Chondrocyte (in vitro differentiated cells): ENCODE measurements at regions not wholly inside any gene's neighbourhood (a gene's known extent, or its start where the extent isn't known, plus 50 kb on each side); places are given as distances from the start of the nearest gene placed in this dataset.

ENCODE experiments used
- DNase-seq: peaks from one replicate; pipeline ENCODE4 v3.0.0; 2021; ENCODE audit warnings: mixed read lengths, low spot score
- H3K27ac Mint-ChIP-seq: one replicate; pipeline ENCODE4 v1.8.0; 2021; ENCODE audit warnings: mild to moderate bottlenecking, moderate library complexity, mixed read lengths; ENCODE audit not compliant: unreplicated experiment
- H3K27me3 Mint-ChIP-seq: 2 replicates; pipeline ENCODE4 v1.8.0; 2021; ENCODE audit warnings: low read depth, mixed read lengths
- H3K36me3 Mint-ChIP-seq: 2 replicates; pipeline ENCODE4 v1.8.0; 2021; ENCODE audit warnings: low read depth, mixed read lengths
- H3K4me1 Mint-ChIP-seq: 2 replicates; pipeline ENCODE4 v1.8.0; 2021; ENCODE audit warnings: low read depth, mild to moderate bottlenecking, mixed read lengths
- H3K4me3 Mint-ChIP-seq: one replicate; pipeline ENCODE4 v1.8.0; 2021; ENCODE audit warnings: mild to moderate bottlenecking, moderate library complexity, mixed read lengths; ENCODE audit not compliant: unreplicated experiment
- H3K9me3 Mint-ChIP-seq: 2 replicates; pipeline ENCODE4 v1.8.0; 2021; ENCODE audit warnings: low read depth, mixed read lengths
- TF ChIP-seq, protein P1 (sequence below): fragments of 200-600 bp; sonication (generic); IDR thresholded peaks from 2 replicates; pipeline ENCODE4 v1.5.0; 2021; ENCODE audit warnings: antibody characterized with exemption, mild to moderate bottlenecking, moderate library complexity

DNA sequence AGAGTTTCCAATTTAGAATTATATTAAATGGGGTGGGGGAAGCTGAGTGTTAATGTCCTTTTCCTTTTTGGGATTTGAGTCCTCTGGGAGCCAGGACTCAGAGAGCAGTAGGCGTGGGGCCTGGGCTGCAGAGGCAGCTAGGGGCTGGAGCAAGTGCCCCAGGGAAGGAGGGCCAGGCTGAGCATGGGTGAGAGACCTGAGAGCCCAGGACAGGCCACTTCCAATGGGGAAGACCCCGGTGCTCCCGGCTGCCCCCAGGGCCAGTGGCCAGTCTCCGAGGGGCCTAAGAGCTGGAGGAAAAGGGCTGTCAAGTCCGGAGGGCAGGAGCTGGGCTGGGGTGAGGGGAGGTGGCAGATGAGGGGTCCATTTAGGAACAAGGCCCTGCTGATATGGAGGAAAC is 371.5 kb downstream of the ZNF536 start:
- peaks cover 6% of the 10 kb centered on the region for H3K9me3 Mint-ChIP-seq
- no peaks in the 10 kb centered on the region for H3K4me1 Mint-ChIP-seq
- TF ChIP-seq, protein P1, sequence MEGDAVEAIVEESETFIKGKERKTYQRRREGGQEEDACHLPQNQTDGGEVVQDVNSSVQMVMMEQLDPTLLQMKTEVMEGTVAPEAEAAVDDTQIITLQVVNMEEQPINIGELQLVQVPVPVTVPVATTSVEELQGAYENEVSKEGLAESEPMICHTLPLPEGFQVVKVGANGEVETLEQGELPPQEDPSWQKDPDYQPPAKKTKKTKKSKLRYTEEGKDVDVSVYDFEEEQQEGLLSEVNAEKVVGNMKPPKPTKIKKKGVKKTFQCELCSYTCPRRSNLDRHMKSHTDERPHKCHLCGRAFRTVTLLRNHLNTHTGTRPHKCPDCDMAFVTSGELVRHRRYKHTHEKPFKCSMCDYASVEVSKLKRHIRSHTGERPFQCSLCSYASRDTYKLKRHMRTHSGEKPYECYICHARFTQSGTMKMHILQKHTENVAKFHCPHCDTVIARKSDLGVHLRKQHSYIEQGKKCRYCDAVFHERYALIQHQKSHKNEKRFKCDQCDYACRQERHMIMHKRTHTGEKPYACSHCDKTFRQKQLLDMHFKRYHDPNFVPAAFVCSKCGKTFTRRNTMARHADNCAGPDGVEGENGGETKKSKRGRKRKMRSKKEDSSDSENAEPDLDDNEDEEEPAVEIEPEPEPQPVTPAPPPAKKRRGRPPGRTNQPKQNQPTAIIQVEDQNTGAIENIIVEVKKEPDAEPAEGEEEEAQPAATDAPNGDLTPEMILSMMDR: no peak
- H3K36me3 Mint-ChIP-seq: no peaks in the 10 kb centered on the region
- H3K4me3 Mint-ChIP-seq: no peak overlapping the region
- H3K27me3 Mint-ChIP-seq: peaks cover 7% of the 10 kb centered on the region
- H3K27ac Mint-ChIP-seq: no peak overlapping the region
- DNase-seq: no peak

DNA sequence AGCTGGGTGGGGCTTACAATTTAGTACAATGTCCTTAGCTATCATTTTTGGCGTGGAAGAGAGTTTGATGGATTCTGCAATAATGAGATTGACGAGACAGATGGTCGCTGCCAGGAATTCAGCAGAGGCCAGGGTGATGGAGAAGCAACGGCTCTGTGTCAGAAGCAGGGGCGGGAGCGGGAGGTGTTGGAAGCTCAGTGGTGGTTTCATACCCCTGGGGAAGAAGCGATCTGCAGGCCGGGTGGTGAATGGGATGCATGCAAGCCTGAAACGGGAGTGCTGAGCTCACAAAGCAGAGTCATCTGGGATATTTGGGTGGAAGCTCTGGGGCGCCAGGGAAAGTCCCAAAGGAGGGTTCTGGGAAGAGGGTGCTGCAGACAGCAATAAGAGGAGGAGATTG is 370.8 kb downstream of the ZNF536 start:
- DNase-seq: no peak
- Mint-ChIP-seq H3K27me3 (peaks cover 7% of the 10 kb centered on the region), H3K27ac (no peak overlapping the region), H3K9me3 (peaks cover 1% of the 10 kb centered on the region), H3K4me1 (no peaks in the 10 kb centered on the region), H3K4me3 (no peak overlapping the region), H3K36me3 (no peaks in the 10 kb centered on the region)
- TF ChIP-seq, protein P1: no peak

DNA sequence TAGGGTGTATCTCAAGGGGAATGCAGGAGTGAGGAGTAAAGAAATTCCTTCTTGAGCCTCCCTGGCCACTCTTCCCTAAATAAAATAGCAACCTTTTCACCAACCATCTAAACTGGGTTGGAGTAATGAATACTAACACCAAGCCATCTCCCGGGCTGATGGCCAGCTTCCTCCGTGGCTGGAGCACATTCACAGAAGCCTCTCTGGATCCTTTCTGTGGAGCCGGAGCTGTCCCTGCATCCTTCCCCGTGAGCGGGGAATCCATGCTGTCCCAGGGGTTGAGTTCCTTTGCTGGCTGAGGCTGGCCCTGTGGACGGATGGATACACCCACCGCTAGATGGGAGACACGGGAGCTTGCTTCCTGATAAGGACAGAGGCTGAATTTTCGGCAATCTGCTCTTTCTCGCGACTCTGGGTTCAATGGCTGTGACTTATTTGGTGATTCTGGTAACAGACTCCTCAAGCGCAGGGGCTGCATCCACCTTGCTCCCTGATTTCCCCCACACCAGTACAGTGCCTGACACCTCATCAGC is 370.3 kb downstream of the ZNF536 start:
- Mint-ChIP-seq H3K27ac (no peak overlapping the region), H3K27me3 (peaks cover 7% of the 10 kb centered on the region), H3K4me1 (no peaks in the 10 kb centered on the region), H3K36me3 (no peaks in the 10 kb centered on the region), H3K4me3 (no peak overlapping the region), H3K9me3 (no peaks in the 10 kb centered on the region)
- DNase-seq: no peak
- TF ChIP-seq, protein P1: no peak

DNA sequence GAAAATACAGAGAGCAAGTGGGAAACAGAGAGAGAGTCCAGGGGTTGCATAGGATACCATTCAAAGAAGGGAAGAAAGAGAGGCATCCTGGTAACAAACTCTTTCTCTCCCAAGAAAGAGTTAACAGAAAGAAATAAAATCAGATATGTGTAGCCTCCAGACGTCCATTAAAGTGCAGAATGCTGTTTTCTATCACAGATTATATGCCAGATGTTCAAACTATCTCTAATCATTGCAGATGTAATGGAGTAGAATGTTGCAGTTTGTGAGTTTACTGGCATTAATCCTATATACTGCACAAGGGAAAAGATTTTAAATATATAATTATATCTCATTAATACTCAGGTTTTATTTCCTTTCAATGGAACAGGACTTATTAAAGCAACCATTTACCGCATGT is 369.4 kb downstream of the ZNF536 start:
- no peak for DNase-seq
- Mint-ChIP-seq H3K27ac (no peak overlapping the region), H3K36me3 (no peaks in the 10 kb centered on the region), H3K4me3 (no peak overlapping the region), H3K27me3 (peaks cover 10% of the 10 kb centered on the region), H3K9me3 (no peaks in the 10 kb centered on the region), H3K4me1 (no peaks in the 10 kb centered on the region)
- TF ChIP-seq, protein P1: no peak

DNA sequence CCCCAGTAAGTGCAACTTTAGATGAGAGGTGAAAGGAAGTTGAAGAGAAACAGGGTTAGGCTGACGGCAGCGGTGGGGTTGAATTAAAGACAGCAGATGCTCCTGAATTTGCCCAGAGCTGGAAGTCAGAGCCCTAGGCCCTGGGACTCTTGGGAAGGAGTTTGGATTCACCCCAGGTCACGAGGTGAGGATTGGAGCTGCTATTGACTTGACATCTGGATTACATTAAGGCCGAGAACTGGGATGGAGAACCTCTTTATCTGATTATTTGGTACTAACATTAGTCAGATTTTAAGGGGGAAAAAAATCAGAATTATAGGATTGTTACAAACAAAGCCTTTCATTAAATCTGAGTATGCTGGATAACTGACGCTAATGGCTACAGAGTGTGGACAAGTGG is 367.2 kb downstream of the ZNF536 start:
- peaks cover 13% of the 10 kb centered on the region for H3K27me3 Mint-ChIP-seq
- no peaks in the 10 kb centered on the region for H3K4me1 Mint-ChIP-seq
- TF ChIP-seq, protein P1: no peak
- H3K36me3 Mint-ChIP-seq: no peaks in the 10 kb centered on the region
- no peak overlapping the region for H3K27ac Mint-ChIP-seq
- no peak overlapping the region for H3K4me3 Mint-ChIP-seq
- no peak for DNase-seq
- no peaks in the 10 kb centered on the region for H3K9me3 Mint-ChIP-seq
